ENCODE measurements at regions not wholly inside any gene's neighbourhood (a gene's known extent, or its start where the extent isn't known, plus 50 kb on each side); places are given as distances from the start of the nearest gene placed in this dataset.

DNA sequence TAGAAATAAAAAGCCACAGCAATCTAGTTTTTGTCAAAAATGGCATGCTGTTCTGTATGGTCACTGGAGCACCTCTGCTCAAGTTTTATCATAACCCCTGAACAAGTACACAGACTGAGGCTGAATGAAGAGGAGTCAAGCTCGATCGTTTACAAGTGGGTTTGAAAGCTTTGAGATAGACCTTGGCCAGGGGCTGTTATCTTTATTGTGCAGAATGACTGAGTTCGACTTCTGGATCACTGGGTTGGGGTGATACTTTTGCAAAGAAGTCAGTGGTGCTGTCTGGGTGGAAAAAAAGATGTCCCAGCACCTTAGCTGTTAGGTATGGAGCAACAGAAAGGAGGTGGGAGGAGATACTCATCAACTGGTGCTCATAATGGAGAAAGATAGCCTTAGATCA lies 446.0 kb downstream of the HACE1 start:
- DNase-seq = no peak

DNA sequence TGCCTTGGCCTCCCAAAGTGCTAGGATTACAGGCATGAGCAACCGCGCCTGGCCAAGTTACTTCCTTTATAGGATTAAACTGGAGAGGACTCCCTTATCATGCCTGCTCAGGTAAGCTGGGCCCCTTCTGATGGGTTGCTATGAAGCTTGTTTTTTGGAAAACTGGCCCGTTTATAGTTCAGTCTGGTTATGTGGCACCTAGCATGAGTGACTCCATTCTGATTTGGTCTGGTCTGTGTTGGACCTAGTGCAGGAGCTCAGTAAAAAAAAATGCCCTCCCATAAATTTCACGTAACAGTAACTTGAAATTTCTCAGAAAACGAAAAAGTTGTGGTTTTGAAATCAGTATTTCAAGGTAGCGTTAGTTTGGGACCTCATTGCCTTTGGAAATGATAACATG lies 448.4 kb downstream of the HACE1 start:
- DNase-seq = no peak

DNA sequence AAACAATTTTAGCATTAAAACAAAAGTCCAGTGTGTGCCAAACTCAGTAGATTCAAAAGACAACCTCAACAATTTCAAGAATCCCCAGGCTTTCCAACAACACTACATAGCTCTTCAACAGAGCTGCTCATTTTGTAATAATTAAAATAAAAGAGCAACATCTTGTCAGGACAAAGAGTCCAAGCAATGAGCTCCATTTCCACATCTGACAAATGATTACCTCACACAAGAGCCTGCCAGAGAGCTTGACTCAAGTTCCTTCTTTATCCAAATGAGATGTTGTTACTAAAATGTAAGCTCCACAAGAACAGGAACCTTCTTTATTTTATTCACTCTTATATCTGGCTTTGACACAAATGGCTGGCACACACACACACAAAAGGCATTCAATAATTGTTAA lies 449.8 kb downstream of the HACE1 start:
- DNase-seq = no peak

DNA sequence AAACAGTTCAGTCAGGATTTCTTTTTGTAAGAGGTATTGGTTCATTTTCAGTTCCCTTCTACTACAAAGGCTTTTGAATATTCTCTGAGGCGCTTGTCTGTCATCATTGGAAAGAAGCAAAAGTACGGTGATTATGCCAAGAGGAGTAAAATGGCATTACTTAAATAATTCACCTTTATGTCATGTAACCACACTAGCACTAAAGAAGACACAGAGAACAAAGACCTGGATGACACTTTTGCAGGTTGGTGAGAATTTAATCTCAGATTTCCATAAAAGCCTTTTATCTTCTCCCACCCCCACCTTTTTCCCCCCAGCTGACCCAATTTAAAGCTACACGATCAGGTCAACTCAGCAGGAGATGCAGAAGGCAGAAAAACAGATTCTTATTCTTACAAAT lies 451.8 kb downstream of the HACE1 start:
- no peak for DNase-seq

DNA sequence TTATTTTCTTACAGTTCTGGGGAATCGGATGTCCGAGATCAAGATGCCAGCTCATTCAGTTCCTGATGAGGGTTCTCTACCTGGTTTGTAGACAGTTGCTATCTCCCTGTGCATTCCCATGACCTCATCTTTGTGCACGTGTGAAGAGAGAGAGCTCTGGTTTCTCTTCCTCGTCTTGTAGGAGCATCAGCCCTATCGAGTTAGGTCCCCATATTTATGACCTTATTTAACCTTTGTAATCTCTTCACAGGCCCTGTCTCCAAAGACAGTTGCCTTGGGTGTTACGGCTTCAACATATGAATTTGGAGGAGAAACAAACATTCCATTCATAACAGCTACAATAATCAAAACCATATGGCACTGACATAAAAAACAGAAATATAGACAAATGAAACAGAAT lies 455.3 kb downstream of the HACE1 start:
- no peak for DNase-seq

DNA sequence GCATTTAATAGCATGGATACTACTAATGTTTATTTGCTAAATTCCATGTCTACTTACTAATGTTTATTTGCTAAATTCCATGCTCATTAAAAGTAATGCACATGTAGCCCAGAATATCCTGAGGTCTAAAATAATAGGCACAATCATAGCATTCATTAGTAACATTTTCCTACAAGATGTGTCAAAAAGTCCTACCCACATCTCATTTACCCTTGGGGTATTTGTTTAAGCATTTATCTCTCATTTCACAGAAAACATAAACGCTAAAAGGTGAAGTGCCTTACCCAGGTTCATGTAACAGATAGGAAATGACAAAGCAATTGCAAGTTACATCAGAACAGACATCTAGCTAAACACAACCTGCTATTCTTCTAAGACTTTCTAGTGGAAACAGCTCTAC lies 457.1 kb downstream of the HACE1 start:
- DNase-seq = no peak

DNA sequence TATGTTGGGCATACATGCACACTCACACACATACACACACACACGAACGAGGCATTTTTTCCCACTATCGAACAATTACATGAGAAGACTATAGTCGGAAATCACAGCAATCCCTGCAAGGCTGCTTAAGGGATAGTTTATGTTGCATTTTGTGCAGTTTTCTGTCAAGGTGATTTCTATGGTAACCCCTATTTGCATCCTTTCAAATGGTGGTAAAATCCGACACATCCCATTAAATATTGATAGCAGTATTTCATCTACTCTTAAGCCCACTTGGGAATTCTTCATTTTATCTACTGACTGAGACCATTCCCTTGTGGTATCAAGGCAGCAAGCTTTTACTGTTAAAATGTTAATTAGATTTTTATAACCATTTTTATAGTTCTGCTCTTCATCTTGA lies 457.8 kb downstream of the HACE1 start:
- no peak for DNase-seq

DNA sequence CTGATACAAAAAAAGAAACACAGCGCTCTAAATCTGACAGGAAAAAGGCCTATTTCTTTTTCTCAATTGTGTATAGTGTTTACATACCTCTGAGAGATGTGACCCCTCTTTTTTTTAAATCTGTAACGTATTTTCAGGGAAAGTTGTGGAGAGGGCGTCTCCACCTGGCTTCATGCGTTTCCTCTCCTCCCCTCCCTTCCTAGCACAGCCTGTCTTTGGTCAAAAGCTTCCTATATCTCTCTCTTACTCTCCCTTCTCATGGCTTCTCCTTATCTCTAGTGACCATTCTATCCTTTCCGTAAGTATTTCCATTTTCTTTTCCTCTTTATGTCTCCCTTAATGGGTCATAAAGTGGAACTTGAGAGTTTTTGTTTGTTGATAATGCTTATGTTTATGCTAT lies 458.9 kb downstream of the HACE1 start:
- DNase-seq = no peak

DNA sequence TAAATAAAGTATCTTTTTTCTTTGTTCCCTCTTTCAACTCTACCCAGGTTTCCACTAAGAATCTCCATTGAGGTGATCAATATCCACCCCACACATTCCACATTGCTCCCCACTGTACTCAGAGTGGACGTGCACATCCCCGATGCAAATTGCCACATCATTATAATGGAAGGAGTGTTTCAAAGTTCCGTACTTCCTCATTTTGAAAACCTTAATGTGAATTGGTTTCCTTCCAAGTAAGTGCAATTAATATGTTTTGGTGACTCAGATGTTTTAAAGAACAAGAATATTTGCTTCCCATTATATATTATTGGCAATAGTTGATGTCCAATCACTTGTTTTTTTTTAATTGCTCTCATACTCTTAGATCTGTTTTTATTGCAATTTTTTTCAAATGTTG lies 463.6 kb downstream of the HACE1 start:
- no peak for DNase-seq

DNA sequence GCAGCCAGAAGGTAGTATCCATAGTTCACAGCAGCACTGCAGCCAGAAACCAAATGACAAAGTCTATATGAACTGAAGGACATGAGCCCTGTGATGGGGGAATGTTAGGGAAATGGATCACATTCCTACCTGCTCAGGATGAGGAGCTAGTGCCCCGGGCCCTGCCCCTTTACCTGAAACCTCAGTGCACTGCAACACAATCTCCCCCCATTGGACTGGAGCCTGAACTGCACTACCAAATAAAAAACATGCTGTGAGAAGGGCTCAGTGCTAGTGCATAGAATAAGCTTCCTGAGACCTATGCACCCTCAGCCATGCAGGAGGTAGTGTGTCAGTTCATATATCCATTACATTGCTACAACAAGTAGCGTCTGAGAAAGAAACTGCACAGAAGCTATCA lies 477.8 kb downstream of the HACE1 start:
- no peak for DNase-seq

DNA sequence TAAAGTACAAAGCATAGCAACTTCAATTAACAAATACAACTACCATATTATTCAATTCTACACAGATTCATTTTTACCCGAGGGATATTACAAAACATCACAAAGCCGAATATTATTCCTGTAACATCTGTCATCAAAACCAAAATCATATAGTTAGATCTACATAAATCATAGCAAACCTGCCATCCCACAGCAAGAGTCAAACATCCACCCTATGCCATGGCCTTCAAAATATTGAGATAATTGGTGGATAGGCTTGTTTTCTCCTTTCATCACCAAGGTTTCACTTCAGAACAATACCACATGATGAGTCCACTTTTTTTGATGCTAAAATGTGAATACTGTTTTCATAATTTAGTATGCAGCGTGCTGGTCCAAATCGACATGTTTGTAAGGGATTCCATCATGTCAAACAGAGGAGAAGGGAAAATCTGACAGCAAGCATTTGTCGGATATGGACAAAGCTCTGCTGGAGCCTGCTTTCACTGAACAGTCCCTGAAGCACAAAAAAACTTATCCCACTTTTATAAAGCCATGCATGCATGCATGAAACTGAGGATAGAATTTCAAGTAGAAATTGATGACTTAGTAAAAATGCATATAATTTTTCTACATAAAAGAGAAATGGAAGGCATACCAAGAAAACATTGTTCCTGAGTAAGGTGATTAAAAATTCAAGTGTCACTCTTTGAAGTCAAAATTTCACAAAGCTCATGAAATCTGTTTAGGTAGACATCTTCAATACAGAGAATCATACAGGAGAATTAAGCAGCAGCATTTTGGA lies 494.1 kb downstream of the HACE1 start:
- no peak for DNase-seq

DNA sequence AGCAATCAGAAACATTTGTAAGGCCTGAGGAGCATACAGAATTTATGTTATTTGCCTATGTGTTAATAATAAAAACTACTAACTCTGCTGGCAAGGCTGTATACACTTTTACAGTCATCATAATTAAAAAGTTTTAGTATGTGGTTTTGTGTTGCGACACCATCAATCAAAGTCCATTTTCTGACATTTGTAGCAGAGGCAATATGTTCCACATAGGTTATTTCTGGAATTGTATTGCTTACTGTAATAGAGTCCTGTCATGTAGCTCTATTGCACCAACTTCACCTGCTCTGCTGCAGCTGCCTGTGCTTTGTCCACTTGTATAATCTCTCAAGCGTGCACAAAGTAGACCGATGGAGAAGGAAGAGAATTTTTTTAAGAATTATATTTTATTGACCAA lies 501.8 kb downstream of the HACE1 start:
- DNase-seq = no peak

DNA sequence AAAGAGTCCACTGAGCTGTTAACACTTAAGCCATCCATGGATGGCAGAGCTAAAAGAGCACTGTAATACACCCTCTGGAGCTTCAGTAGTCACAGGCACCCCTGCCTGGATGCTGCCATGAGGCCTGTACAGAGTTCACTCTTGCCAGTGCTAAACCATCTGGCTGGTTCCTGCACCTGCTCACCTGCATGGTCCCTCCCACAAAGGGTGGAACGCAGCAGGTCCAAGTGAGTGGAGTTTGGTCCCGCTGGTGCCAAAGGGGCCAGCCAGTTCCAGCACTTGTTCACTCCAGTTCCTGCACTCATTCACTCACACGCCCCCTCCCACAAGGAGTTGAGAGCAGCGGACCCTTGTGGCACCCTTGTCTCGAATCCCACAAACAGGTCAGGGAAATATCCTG lies 503.5 kb downstream of the HACE1 start:
- no peak for DNase-seq

DNA sequence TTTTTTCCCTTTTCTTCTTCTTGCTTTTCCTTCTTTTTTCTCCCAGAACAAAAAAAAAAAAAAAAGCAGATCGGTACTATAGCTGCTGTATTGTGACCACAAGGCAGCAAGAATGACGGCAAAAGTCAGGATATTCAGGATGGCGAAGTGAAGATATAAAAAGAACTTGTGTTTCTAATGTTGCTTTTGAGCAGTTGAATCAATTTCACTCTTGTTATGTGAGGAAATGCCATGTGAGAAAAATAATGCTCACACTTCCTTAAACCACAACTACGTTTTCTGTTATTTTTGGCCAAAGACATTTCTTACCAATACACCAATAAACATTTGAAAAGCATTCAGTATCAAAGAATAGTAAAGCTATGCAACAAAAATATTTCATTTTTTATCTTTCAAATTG lies 510.5 kb downstream of the HACE1 start:
- DNase-seq = no peak

DNA sequence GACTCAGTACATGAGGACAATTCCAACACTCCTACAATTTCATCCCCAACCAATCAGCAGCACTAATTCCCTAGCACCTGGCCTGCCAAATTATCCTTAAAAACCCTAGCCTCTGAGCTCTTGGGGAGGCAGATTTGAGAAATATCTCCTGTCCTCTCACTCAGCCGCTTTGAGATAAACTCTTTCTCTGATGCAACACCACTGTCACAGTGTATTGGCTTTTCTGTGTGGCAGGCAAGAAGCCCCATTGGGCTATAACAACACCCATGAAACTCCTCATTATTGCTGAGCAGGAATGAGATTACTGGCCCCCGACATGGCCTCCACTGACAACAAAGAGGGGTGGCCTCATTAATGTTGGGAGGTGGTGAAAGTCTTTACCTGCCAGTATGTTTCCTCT lies 515.5 kb downstream of the HACE1 start:
- DNase-seq = no peak

DNA sequence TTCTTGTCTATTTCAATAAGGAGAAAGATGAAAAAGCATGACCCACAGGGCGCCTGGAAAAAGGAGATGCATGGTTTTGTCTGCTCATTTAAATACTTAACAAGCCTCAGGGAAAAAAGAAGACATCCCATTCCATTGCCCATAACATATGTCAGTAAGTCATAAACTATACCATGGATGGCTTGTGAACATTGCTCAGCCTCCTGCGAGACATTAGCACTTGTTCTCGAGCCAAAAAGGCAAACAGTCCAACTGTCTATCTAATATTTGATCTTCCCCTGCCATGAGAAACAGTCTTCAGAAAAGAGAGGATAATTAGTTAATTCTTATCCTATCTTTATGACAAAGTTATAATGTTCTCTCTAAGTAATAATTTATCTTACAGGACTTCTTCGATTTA lies 527.4 kb downstream of the HACE1 start:
- DNase-seq = no peak

DNA sequence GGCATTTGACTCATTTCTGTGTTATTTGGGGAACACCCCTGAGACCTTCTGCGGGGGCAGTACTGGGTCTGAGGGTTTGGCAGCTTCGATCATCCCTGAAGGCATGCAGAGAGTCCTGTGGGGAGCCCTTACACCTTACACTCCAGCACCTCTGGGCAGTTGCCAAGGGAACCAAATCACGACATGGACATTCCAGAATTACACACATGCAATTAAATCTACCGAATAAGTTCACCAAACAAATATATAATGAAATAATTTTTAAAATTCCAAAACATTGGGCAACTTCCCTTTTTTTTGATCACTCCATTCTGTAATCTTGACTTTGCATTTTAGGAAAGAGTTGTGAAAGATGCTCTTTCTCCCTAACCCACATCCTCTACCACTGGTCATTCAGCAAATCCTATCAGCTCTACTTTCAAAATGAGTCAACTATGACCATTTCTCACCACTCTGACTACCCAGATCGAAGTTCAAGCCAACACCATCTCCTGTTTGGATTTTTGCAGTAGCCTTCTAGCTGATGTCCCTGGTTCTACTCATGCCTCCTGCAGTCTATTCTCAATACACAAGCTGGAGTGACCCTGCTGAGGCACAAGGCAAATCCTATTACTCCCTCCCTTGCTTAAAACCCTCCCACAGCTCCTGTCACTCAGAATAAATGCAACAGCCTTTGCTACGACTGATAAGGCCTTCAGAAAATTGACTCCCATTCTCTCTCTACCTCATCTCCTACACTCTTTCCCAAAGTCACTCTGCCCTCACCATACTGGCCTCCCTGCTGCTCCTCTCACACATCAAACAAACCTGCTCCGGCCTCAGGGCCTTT lies 533.3 kb downstream of the HACE1 start:
- DNase-seq = no peak

DNA sequence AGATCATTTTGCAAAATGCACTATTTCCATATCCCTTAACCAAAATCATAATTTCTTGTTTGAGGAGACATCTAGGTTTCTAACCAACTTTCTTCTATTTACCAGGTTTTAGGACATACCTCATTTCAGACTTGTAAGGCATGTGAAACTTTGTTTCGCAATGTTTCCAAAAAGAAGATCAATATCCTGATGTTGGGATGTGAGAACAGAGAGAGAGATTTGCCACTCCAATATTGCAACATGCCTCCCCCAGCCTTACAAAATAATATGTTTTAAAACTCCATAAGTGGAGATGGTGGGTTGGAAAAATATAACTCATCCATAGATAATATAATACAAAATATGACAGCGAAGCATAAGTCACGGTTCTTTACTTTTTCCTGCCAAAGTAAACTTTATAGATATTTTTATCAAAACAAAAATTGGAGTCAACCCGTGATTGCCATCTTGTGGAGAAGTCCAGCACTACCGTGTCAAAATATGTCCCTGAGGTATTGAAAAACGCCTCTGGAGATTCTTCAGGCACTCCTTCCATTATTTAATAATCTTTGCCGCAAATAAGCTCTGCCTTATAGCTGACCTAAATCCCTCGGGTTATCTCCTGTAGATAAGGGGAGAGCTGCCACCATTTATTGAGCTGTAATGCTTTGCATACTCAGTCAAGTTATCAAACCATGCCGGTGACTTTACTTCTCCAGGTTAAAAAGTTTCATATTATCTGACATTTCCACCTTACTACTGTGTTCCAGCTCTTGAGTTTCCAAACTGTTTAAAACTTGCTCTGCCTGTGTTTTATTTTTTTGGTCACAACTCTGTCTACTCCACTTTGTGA lies 534.2 kb downstream of the HACE1 start:
- no peak for DNase-seq

DNA sequence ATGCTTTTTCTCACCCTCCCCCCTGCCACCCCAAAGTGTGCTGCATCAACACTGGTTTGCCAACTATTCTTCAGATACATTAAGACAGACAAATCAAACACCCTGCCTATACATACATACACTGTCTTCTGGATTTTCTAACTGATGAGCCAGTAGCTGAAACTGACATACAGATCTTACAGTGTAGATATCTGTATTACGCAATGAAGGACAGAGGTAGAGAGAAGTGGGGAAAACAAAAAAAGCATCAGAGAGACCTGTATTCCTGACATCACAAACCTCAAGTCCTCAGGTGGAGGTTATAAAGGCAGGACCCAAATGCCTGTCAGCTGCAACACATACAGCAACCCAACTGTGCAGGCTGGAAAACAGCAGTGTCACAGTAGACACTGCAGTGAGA lies 535.4 kb downstream of the HACE1 start:
- DNase-seq = no peak

DNA sequence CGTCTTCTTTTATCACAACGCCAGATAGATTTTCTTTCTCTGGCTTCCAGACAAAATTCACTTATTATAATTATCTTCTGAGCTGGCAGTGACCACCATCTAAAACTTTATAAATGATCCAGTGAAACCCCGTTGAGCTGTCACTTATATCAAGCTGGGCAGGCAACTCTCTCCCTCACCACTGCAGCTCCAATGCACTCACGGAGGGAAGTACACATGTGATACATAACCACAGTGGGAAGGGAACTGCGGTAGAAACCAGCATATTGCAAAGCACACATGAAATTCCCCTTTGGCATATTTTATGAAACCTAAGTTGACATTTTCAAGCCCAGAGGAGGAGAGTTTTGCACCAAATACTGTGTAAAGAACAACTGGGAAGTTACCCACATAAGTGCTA lies 536.9 kb downstream of the HACE1 start:
- no peak for DNase-seq

DNA sequence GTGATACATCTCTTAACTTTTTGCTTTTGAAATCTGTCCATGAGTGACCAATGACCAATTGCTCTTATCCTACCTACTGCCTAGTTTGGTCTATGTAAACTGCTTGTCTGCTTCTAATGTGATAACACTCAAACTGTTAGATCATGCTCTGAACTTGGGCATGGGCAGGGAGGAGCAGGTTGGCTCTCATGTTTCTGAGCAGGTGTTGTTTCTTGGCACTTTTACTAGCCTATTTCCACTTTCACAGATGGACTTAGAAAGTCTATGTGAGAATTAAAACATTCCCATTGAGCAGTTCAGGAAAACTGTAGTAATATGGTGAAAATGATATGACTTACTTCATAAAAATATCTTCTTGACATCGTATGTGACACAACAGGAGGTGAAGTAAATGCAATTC lies 538.4 kb downstream of the HACE1 start:
- no peak for DNase-seq

DNA sequence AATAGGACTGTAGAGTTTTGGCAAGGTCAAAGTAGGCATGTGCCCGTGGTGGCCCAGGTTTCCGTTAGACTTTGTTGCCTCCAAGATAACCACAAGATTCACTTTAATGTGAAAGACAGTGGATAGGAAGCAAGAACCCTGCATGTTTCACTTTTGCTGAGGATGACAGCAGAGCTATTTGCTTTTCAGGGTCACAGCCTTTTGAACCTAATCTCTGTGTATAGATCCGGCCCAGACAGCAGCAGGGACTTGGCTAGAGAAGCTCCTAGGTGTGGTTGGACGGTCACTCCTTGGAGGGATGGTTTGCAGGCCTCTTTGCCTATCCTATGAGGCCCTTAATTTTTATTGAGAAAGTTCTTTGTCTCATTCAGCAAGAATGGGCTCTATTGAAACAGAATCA lies 538.8 kb downstream of the HACE1 start:
- DNase-seq = no peak

DNA sequence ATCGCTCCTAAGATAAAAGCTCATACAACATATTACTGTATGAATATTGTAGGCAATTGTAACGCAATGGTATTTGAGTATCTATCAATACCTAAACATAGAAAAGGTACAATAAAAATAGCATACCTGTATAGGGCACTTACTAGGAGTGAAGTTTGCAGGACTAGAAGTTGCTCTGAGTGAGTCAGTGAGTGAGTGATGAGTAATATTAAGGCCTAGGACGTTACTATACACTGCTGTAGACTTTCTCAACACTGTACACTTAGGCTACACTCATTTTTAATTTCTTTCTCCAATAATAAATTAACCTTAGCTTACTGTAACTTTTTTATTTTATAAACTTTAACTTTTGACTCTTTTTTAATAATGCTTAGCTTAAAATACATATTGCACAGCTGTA lies 546.9 kb downstream of the HACE1 start:
- no peak for DNase-seq

DNA sequence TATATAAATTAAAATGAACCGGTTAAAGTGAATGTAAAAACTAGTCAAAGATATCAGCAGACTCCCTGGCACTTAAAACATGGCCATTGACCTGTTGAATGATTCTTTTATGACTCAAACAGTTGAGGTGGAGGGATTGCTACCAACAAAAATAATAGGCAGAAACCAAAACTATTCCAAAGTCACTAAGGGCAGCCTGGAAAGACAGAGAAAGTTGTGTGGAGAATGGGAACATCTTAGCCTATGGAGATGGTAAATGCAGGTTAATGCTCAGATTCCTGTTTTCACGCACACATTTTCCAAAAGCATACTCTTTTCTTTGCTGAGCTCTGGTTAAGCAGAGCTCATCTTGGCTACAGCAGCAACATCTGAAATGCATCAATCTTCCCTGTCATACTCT lies 553.5 kb downstream of the HACE1 start:
- no peak for DNase-seq

Measured in CD4-positive, alpha-beta T cell treated with Interleukin-4 for 4 hours (primary cell).